DMS53 treated with DMSO at 0.1 percent for 48 hours (cell line): ENCODE measurements at regions not wholly inside any gene's neighbourhood (a gene's known extent, or its start where the extent isn't known, plus 50 kb on each side); places are given as distances from the start of the nearest gene placed in this dataset.

Source experiments
- DNase-seq: peaks from one replicate; lab custom pipeline; 2025; ENCODE audit not compliant: unreplicated experiment; lab: John Stamatoyannopoulos, UW

- DNase-seq = no peak
These were observed 342.8 kb downstream of the PPARGC1A start for GRCh38 chr4:23547096-23547495.

GRCh38 chr4:23539969-23540569 lies 349.8 kb downstream of the PPARGC1A start:
- DNase-seq = no peak

- no peak for DNase-seq
These were observed 356.0 kb downstream of the PPARGC1A start for GRCh38 chr4:23533859-23534258.

GRCh38 chr4:23516716-23517115 lies 373.1 kb downstream of the PPARGC1A start:
- no peak for DNase-seq

- DNase-seq = no peak
These were observed 385.8 kb downstream of the PPARGC1A start for GRCh38 chr4:23504083-23504482.

- DNase-seq = peak; percentile 64
These were observed 388.9 kb downstream of the PPARGC1A start for GRCh38 chr4:23500894-23501449.

- no peak for DNase-seq
These were observed 404.0 kb downstream of the PPARGC1A start for GRCh38 chr4:23485801-23486200.

GRCh38 chr4:23484689-23485088 lies 405.2 kb downstream of the PPARGC1A start:
- DNase-seq = no peak

- no peak for DNase-seq
These were observed 406.4 kb downstream of the PPARGC1A start for GRCh38 chr4:23483320-23483960.

GRCh38 chr4:23481566-23481965 lies 408.3 kb downstream of the PPARGC1A start:
- no peak for DNase-seq

GRCh38 chr4:23477905-23478304 lies 411.9 kb downstream of the PPARGC1A start:
- no peak for DNase-seq

- peak; percentile 23 for DNase-seq
These were observed 413.2 kb downstream of the PPARGC1A start for GRCh38 chr4:23476515-23477090.

- DNase-seq = no peak
These were observed 426.8 kb downstream of the PPARGC1A start for GRCh38 chr4:23463071-23463470.

- DNase-seq = no peak
These were observed 431.8 kb downstream of the PPARGC1A start for GRCh38 chr4:23458054-23458453.

- DNase-seq = no peak
These were observed 433.0 kb downstream of the PPARGC1A start for GRCh38 chr4:23456864-23457263.

- peak; percentile 12 for DNase-seq
These were observed 434.2 kb downstream of the PPARGC1A start for GRCh38 chr4:23455456-23456158.

- no peak for DNase-seq
These were observed 448.2 kb downstream of the PPARGC1A start for GRCh38 chr4:23441530-23442069.

- DNase-seq = no peak
These were observed 451.1 kb downstream of the PPARGC1A start for GRCh38 chr4:23438764-23439163.

- DNase-seq = no peak
These were observed 460.4 kb downstream of the PPARGC1A start for GRCh38 chr4:23429497-23429896.

- DNase-seq = no peak
These were observed 464.3 kb downstream of the PPARGC1A start for GRCh38 chr4:23425570-23425969.

- DNase-seq = no peak
These were observed 466.3 kb downstream of the PPARGC1A start for GRCh38 chr4:23423540-23423939.
